Natural killer cell (primary cell): ENCODE measurements at regions not wholly inside any gene's neighbourhood (a gene's known extent, or its start where the extent isn't known, plus 50 kb on each side); places are given as distances from the start of the nearest gene placed in this dataset.

ENCODE experiments used
- ATAC-seq, 3 donors: fragments of 150-1000 bp in 2 of 3; fragments of 200-7000 bp in 1 of 3; cut with Tn5 transposase; 1 replicate in 1 of 3; 2 replicates in 2 of 3; pipeline ENCODE4 v1.10.0; 2021; ENCODE audit warnings: mild to moderate bottlenecking in 2 of 3, moderate library complexity in 2 of 3
- DNase-seq, 2 donors: peaks; one replicate each; pipeline versions ENCODE4 v3.0.0 to v3.0.0-alpha.2; 2013 to 2021; ENCODE audit warnings: mixed read lengths in 1 of 2
- H3K27ac ChIP-seq: one replicate; pipeline ENCODE4 v1.5.1; 2013; ENCODE audit warnings: mild to moderate bottlenecking, low read length
- H3K27me3 ChIP-seq: one replicate; pipeline ENCODE4 v1.6.1; 2013; ENCODE audit warnings: low read length; ENCODE audit not compliant: control insufficient read depth, insufficient read depth
- H3K36me3 ChIP-seq: one replicate; pipeline ENCODE4 v1.6.1; 2013; ENCODE audit warnings: low read length; ENCODE audit not compliant: control insufficient read depth, insufficient read depth
- H3K4me1 ChIP-seq: one replicate; pipeline ENCODE4 v1.6.1; 2013; ENCODE audit warnings: low read length; ENCODE audit not compliant: control insufficient read depth, insufficient read depth
- H3K4me3 ChIP-seq: one replicate; pipeline ENCODE4 v1.5.1; 2013; ENCODE audit warnings: low read length
- H3K9me3 ChIP-seq: one replicate; pipeline ENCODE4 v1.6.1; 2013; ENCODE audit warnings: low read length; ENCODE audit not compliant: control insufficient read depth, insufficient read depth
- H3K27ac Mint-ChIP-seq, 2 donors: one replicate each; pipeline ENCODE4 v1.8.0; 2022; ENCODE audit warnings: mild to moderate bottlenecking in 2 of 2, mixed read lengths in 2 of 2, moderate library complexity in 1 of 2
- H3K27me3 Mint-ChIP-seq, 2 donors: one replicate each; pipeline ENCODE4 v1.8.0; 2022; ENCODE audit warnings: low read depth in 2 of 2, mixed read lengths in 2 of 2
- H3K36me3 Mint-ChIP-seq: one replicate; pipeline ENCODE4 v1.8.0; 2022; ENCODE audit warnings: mixed read lengths
- H3K4me1 Mint-ChIP-seq, 2 donors: one replicate each; pipeline ENCODE4 v1.8.0; 2022; ENCODE audit warnings: mixed read lengths in 2 of 2
- H3K4me3 Mint-ChIP-seq: one replicate; pipeline ENCODE4 v1.8.0; 2022; ENCODE audit warnings: mild to moderate bottlenecking, moderate library complexity, mixed read lengths
- H3K9me3 Mint-ChIP-seq, 2 donors: one replicate each; pipeline ENCODE4 v1.8.0; 2022; ENCODE audit warnings: mixed read lengths in 2 of 2
- CTCF ChIP-seq: fragments of 200-600 bp; IDR thresholded peaks from one replicate; pipeline ENCODE4 v1.8.0; 2022; ENCODE audit warnings: antibody characterized with exemption
- WGBS: methylation state at CpG from one replicate; pipeline ENCODE4 v1.1.7; 2013; ENCODE audit warnings: missing lambda C conversion rate; ENCODE audit not compliant: insufficient coverage; 5-methylcytosine and 5-hydroxymethylcytosine counted together
- intact Hi-C: fragments of 100-400 bp; cut with micrococcal nuclease; formaldehyde crosslinking; loops from one replicate; pipeline ENCODE4 v1.14.2; 2022

DNA sequence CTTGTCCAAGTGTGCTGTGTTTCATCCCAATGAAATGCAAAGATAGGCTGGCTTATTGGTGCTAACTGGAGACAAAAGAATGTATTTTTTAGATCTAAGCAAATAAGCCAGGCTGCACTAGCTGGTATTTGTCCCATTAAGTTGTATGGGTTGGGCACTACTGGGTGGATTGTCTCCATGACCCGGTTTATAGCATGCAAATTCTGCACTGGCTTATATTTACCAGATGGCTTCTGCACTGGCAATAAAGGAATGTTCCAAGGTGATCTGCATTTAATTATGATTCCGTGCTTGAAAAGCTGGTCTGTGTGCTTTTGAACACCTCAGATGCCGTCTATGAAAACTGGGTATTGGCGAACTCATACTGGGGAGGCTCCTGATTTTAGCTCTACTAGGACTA, 61.4 kb upstream of the MOCS1 start:
- Mint-ChIP-seq H3K4me1 (no peaks in the 10 kb centered on the region), H3K36me3 (peaks cover 10% of the 10 kb centered on the region), H3K9me3 (peaks cover 8 to 26% of the 10 kb centered on the region in 2 donors), H3K4me3 (no peak overlapping the region), H3K27me3 (peaks cover 9 to 10% of the 10 kb centered on the region in 2 donors), H3K27ac (no peak overlapping the region)
- DNase-seq (no peak), ATAC-seq (no peak)
- H3K9me3 ChIP-seq: peaks cover 32% of the 10 kb centered on the region
- WGBS: 89% methylated on average over 4 of the region's 4 CpGs
- H3K36me3 ChIP-seq: no peaks in the 10 kb centered on the region
- H3K27me3 ChIP-seq: no peaks in the 10 kb centered on the region
- no peak overlapping the region for H3K27ac ChIP-seq
- intact Hi-C loops: no loop called here
- H3K4me3 ChIP-seq: no peak overlapping the region
- H3K4me1 ChIP-seq: no peaks in the 10 kb centered on the region
- TF ChIP-seq CTCF: no peak

GRCh38 chr6:39992861-39993622, 58.8 kb upstream of the MOCS1 start:
- H3K4me1 ChIP-seq: no peaks in the 10 kb centered on the region
- H3K27ac ChIP-seq: no peak overlapping the region
- H3K27me3 Mint-ChIP-seq: peaks cover 0 to 1% of the 10 kb centered on the region in 2 donors
- TF ChIP-seq CTCF: no peak
- no peaks in the 10 kb centered on the region for H3K36me3 ChIP-seq
- no peaks in the 10 kb centered on the region for H3K36me3 Mint-ChIP-seq
- 57% methylated on average over 5 of the region's 7 CpGs for WGBS
- ATAC-seq (no peak), DNase-seq (no peak)
- intact Hi-C loops: no loop called here
- H3K27ac Mint-ChIP-seq: no peak overlapping the region
- no peak overlapping the region for H3K4me3 ChIP-seq
- H3K4me1 Mint-ChIP-seq: no peaks in the 10 kb centered on the region
- peaks cover 2 to 7% of the 10 kb centered on the region in 2 donors for H3K9me3 Mint-ChIP-seq
- H3K27me3 ChIP-seq: no peaks in the 10 kb centered on the region
- H3K4me3 Mint-ChIP-seq: no peak overlapping the region
- H3K9me3 ChIP-seq: peaks cover 22% of the 10 kb centered on the region
